ENCODE measurements at regions not wholly inside any gene's neighbourhood (a gene's known extent, or its start where the extent isn't known, plus 50 kb on each side); places are given as distances from the start of the nearest gene placed in this dataset.

- peaks cover 11 to 14% (median 11%) of the 10 kb centered on the region in 3 donors for H3K36me3 Mint-ChIP-seq
Measured at GRCh38 chr12:48409938-48410337, 59.2 kb upstream of the ZNF641 start.

DNA sequence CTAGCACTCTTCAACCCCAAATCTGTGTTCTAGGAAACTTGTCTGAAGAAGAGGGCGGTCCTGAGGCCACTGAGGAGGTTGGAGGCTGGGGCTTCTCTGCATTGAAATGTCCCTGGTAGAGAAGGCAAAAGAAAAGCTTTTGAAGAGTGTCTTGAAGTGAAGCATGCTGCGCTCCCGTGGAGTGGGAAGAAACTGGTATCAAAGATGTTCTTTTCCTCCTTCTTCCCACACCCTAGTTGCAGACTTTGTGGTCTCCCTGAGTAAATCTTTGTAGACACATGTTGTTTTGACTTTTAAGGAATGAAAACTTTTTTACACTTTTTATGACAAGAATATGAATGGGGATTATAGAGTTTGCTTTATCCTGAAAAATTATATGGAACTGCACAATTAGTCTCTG is 59.0 kb upstream of the ANP32D start:
- H3K27me3 Mint-ChIP-seq (ENCODE audit: low read depth in 3 of 3) = peaks cover 3 to 8% (median 4%) of the 10 kb centered on the region in 3 donors

More at GRCh38 chr12:48409938-48410337, 59.2 kb upstream of the ZNF641 start:
- H3K4me1 Mint-ChIP-seq = peaks cover 16 to 19% of the 10 kb centered on the region in 2 donors
- DNase-seq = peak; percentile 52 to 72 (median 58)
- H3K27me3 Mint-ChIP-seq (ENCODE audit: low read depth in 3 of 3) = peaks cover 0 to 11% (median under 1%) of the 10 kb centered on the region in 3 donors
- H3K9me3 Mint-ChIP-seq = peaks cover 17 to 39% (median 35%) of the 10 kb centered on the region in 6 donors
- peak overlapping the region; percentile 66 to 88 (median 83) for H3K27ac Mint-ChIP-seq
- peak overlapping the region; percentile 33 to 71 (median 68) for H3K4me3 Mint-ChIP-seq

DNA sequence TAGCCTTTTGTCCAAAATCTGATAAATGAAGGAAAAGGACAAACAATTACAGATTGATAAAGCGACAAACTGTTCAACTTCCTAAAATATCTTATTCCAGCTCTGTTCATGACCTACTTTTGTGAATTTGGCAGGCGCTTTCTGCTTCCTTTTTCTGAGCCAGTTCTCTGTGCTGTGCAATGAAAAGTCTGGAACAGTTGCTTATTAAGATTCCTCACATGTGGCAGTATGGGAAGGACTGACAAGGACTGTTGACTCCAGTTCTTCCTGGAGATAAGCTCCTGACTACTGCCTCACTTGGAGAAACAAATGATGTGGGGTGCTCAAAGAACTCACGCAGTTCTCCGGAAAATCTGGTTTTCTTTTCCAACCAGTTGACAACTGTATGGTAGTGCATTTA is 58.3 kb upstream of the ANP32D start:
- Mint-ChIP-seq H3K4me3 (no peak overlapping the region), H3K4me1 (peaks cover 16% of the 10 kb centered on the region in 2 donors), H3K36me3 (peaks cover 7 to 11% (median 10%) of the 10 kb centered on the region in 3 donors), H3K27ac (peak overlapping the region in 2 of 6 donors; percentile 1 to 13), H3K27me3 (ENCODE audit: low read depth in 3 of 3) (peaks cover 3 to 8% (median 5%) of the 10 kb centered on the region in 3 donors), H3K9me3 (peaks cover 11 to 16% (median 12%) of the 10 kb centered on the region in 6 donors)
- DNase-seq = no peak

More for the DNA sequence above, 59.0 kb upstream of the ANP32D start:
- H3K4me3 Mint-ChIP-seq = no peak overlapping the region
- H3K36me3 Mint-ChIP-seq = peaks cover 7 to 11% (median 11%) of the 10 kb centered on the region in 3 donors
- peaks cover 12 to 16% (median 14%) of the 10 kb centered on the region in 6 donors for H3K9me3 Mint-ChIP-seq
- H3K27ac Mint-ChIP-seq = no peak overlapping the region
- no peak for DNase-seq
- peaks cover 16 to 18% of the 10 kb centered on the region in 2 donors for H3K4me1 Mint-ChIP-seq

GRCh38 chr12:48419116-48419935 is 53.0 kb upstream of the ANP32D start:
- H3K27me3 Mint-ChIP-seq (ENCODE audit: low read depth in 3 of 3) = peaks cover 1 to 8% (median 8%) of the 10 kb centered on the region in 3 donors
- no peaks in the 10 kb centered on the region for H3K4me1 Mint-ChIP-seq
- DNase-seq = no peak
- H3K9me3 Mint-ChIP-seq = peaks cover 0 to 12% (median 0%) of the 10 kb centered on the region in 6 donors
- H3K4me3 Mint-ChIP-seq = no peak overlapping the region
- no peak overlapping the region for H3K27ac Mint-ChIP-seq
- H3K36me3 Mint-ChIP-seq = peaks cover 0 to 6% (median 0%) of the 10 kb centered on the region in 3 donors

DNA sequence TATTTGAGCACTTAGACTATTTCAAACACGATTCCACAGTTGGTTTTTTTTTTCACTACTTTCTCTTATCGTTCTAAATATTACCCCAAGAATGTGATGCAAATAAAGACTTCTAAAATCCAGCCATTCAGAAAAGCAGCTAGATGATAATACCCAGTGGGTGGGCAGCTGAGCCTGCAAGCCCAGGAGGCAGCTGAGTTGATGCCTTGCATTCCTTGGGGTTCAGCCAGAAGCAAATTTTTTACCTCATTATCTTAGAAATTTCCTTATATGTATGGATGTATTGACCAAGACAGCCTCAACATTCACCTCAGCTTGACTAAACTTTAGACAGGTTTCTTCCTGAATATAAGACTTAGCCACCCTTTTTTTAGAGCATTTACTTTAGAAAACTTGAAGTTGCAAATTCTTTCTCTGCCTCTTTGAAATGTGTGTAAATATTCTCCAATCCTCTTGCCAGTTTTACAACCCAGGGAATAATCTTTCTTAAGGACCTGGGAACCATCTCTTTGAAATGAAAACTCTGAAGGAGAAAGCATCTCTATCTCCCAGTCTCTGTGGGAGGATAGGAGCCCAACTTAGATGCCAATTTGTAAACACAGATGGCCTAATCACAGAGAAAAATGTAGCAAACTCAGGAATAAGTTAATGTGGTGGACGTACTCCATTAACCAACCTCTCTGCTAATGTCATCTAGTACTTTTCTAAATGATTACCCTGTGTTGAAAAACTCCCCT is 52.2 kb upstream of the ANP32D start:
- peaks cover under 1 to 6% (median 6%) of the 10 kb centered on the region in 3 donors for H3K27me3 Mint-ChIP-seq (ENCODE audit: low read depth in 3 of 3)
- H3K9me3 Mint-ChIP-seq = peaks cover 0 to 12% (median 0%) of the 10 kb centered on the region in 6 donors
- no peaks in the 10 kb centered on the region for H3K4me1 Mint-ChIP-seq
- H3K36me3 Mint-ChIP-seq = no peaks in the 10 kb centered on the region
- DNase-seq = no peak
- H3K4me3 Mint-ChIP-seq = no peak overlapping the region
- H3K27ac Mint-ChIP-seq = no peak overlapping the region

DNA sequence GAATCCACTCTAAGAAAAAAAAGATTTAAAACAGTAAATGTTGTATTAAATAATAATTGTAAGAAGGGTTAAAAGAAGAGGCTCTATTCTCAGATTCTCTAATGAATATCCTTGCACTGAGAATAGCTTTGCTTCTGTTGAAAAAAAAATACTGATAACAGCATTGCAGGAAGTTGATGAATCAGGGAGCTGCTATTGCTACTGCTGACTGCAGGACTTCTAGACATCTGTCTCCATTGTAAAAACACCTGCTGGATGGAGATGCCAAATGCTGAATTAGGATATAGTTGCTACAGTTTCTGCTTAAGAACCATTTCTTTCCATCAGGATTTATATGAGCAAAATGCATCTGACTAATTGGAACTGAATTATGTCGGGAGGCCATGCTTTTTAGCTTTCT is 50.3 kb upstream of the ANP32D start:
- DNase-seq = no peak
- peaks cover 0 to 10% (median 0%) of the 10 kb centered on the region in 6 donors for H3K9me3 Mint-ChIP-seq
- no peak overlapping the region for H3K4me3 Mint-ChIP-seq
- H3K27me3 Mint-ChIP-seq (ENCODE audit: low read depth in 3 of 3) = peaks cover 0 to 6% (median 4%) of the 10 kb centered on the region in 3 donors
- H3K27ac Mint-ChIP-seq = no peak overlapping the region
- no peaks in the 10 kb centered on the region for H3K4me1 Mint-ChIP-seq
- H3K36me3 Mint-ChIP-seq = no peaks in the 10 kb centered on the region
